ENCODE measurements at regions not wholly inside any gene's neighbourhood (a gene's known extent, or its start where the extent isn't known, plus 50 kb on each side); places are given as distances from the start of the nearest gene placed in this dataset.

GRCh38 chr4:109355835-109356234, 53.4 kb upstream of the COL25A1 start:
- peaks cover 91% of the 10 kb centered on the region for H3K27me3 ChIP-seq (ENCODE audit: insufficient read depth, low read length, poor library complexity, severe bottlenecking)
- 0 out of 2 replicates have a peak, but pooled peaks cover 2% of the 10 kb centered on the region for H3F3A ChIP-seq (ENCODE audit: low read depth)
- TF ChIP-seq EZH2phosphoT487 (IDR thresholded peaks at IDR 0.05; ENCODE audit: borderline replicate concordance) (no peak), CTCF (conservative IDR thresholded peaks at IDR 0.05; ENCODE audit: low read length) (no peak)
- H3K79me2 ChIP-seq (ENCODE audit: insufficient read depth, low read length) = no peaks in the 10 kb centered on the region
- H3K9me2 ChIP-seq (replicated peaks; ENCODE audit: low read depth, low read length) = no peaks in the 10 kb centered on the region
- no peak overlapping the region for H3K4me3 ChIP-seq (ENCODE audit: low read length, poor library complexity, severe bottlenecking)
- no peaks in the 10 kb centered on the region for H3K9me3 ChIP-seq (ENCODE audit: insufficient read depth, low read depth, low read length)
- no peak overlapping the region for H3K4me2 ChIP-seq (ENCODE audit: low read depth, low read length, poor library complexity, severe bottlenecking)
- peaks cover 6% of the 10 kb centered on the region for H4K20me1 ChIP-seq (ENCODE audit: insufficient read depth, low read length, poor library complexity, severe bottlenecking)
- H2AFZ ChIP-seq (ENCODE audit: low read length) = no peak overlapping the region
- H3K36me3 ChIP-seq (ENCODE audit: insufficient read depth, low read length) = no peaks in the 10 kb centered on the region
- no peak overlapping the region for H3K9ac ChIP-seq (ENCODE audit: low read depth, low read length, poor library complexity, severe bottlenecking)
- peaks cover 13% of the 10 kb centered on the region for H3K4me1 ChIP-seq (ENCODE audit: insufficient read depth, low read length, poor library complexity, severe bottlenecking)

GRCh38 chr4:109352941-109353340, 50.5 kb upstream of the COL25A1 start:
- no peaks in the 10 kb centered on the region for H3F3A ChIP-seq (ENCODE audit: low read depth)
- no peak overlapping the region for H2AFZ ChIP-seq (ENCODE audit: low read length)
- no peaks in the 10 kb centered on the region for H3K36me3 ChIP-seq (ENCODE audit: insufficient read depth, low read length)
- no peak overlapping the region for H3K4me3 ChIP-seq (ENCODE audit: low read length, poor library complexity, severe bottlenecking)
- no peaks in the 10 kb centered on the region for H3K9me3 ChIP-seq (ENCODE audit: insufficient read depth, low read depth, low read length)
- H3K4me1 ChIP-seq (ENCODE audit: insufficient read depth, low read length, poor library complexity, severe bottlenecking) = no peaks in the 10 kb centered on the region
- no peak overlapping the region for H3K9ac ChIP-seq (ENCODE audit: low read depth, low read length, poor library complexity, severe bottlenecking)
- no peak overlapping the region for H3K4me2 ChIP-seq (ENCODE audit: low read depth, low read length, poor library complexity, severe bottlenecking)
- no peak for TF ChIP-seq EZH2phosphoT487 (IDR thresholded peaks at IDR 0.05; ENCODE audit: borderline replicate concordance)
- no peak for TF ChIP-seq CTCF (conservative IDR thresholded peaks at IDR 0.05; ENCODE audit: low read length)
- H3K27me3 ChIP-seq (ENCODE audit: insufficient read depth, low read length, poor library complexity, severe bottlenecking) = peaks cover 95% of the 10 kb centered on the region
- no peaks in the 10 kb centered on the region for H3K79me2 ChIP-seq (ENCODE audit: insufficient read depth, low read length)
- no peaks in the 10 kb centered on the region for H3K9me2 ChIP-seq (replicated peaks; ENCODE audit: low read depth, low read length)
- H4K20me1 ChIP-seq (ENCODE audit: insufficient read depth, low read length, poor library complexity, severe bottlenecking) = no peaks in the 10 kb centered on the region
